HG03039 (cell line): ENCODE measurements at regions not wholly inside any gene's neighbourhood (a gene's known extent, or its start where the extent isn't known, plus 50 kb on each side); places are given as distances from the start of the nearest gene placed in this dataset.

ENCODE experiments used
- ATAC-seq: cut with Tn5 transposase; IDR thresholded peaks from one replicate; pipeline ENCODE4 v1.9.1; 2021; ENCODE audit warnings: mild to moderate bottlenecking, moderate library complexity; ENCODE audit not compliant: unreplicated experiment

DNA sequence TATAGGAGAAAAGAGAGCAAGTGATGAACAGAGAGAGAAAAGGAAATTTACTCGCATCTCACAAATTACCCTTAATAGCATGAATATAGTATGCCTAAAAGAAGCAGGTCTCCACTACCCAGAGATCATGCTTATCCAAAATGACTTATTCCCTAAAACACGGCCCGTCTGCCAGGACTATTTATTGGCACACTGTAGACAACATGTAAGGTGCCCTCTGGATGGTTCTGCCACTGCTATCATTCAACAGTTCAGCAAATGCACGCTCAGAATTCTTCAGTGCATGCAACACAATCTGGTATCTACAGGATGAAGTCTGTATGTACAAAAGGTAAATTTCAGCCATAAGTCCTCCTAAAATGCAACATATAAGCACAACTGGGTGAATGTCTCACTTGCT is 465.8 kb downstream of the SHQ1 start:
- ATAC-seq, result no peak

DNA sequence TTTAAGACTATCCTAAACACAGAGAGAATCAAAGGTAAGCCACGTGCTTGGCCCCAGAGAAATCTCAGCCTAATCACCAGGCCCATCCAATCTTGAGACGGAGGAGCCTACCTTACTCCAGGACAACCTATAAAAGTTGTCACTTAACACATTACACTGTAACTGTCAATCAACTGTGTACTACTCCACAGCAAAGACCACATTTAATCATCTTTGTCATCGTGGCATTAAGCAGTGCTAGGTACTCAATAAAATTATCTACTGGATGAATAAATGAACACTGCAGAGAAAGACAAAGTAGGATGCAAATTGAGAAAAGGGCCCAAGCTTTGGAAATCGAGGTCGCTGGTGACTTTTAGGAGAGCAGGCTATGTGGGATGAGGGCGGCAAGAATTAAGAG is 466.7 kb downstream of the SHQ1 start:
- no peak for ATAC-seq

DNA sequence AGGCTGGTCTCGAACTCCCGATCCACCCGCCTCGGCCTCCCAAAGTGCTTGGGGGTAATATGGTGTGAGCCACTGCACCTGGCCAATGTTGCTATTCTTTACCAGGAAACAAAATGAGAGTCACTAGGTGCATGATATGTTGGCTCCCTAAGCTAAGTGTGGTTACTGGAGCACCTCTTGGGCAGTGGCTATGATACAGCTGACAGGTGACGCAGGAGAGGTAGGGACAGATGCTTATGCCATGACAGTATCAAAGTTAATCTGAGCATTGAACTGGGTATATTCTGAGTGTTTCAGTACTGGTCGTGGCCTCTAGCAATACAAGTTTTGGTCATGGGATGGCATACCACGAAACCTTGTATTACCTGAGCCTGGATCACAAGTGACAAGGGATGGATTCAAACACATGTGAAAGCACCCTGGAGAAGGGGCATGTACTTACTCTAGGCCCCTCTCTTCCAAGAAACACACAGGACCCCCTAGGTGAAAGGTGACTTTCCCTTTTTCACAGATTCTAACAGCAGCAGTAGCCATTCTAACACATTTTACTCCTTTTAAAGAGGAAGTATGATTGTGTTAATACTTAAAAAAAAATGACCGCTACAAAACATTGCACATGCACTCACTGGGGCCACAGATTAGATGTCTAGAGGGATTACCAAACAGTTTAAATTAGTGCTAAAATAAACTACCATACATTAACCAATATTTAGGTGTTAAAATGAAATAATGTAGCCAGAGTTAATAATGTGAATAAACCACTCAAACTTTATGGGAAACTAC is 467.3 kb downstream of the SHQ1 start:
- no peak for ATAC-seq

DNA sequence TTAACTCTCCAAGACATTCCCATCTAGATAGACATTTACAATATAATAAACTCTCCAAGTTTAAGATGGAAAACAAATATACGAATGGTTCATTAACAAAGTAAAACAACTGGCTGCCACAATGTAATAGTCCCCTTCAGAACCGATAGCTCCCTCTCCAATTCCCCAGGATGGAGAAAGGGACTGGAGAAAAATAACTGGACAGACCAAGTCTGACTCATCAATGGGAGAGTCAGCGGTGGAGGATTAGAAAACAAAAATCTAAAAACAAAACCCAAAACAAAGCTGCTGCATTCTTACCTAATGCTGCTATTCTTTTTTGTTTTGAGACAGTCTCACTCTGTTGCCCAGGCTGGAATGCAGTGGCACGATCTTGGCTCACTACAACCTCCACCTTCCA is 468.1 kb downstream of the SHQ1 start:
- no peak for ATAC-seq

DNA sequence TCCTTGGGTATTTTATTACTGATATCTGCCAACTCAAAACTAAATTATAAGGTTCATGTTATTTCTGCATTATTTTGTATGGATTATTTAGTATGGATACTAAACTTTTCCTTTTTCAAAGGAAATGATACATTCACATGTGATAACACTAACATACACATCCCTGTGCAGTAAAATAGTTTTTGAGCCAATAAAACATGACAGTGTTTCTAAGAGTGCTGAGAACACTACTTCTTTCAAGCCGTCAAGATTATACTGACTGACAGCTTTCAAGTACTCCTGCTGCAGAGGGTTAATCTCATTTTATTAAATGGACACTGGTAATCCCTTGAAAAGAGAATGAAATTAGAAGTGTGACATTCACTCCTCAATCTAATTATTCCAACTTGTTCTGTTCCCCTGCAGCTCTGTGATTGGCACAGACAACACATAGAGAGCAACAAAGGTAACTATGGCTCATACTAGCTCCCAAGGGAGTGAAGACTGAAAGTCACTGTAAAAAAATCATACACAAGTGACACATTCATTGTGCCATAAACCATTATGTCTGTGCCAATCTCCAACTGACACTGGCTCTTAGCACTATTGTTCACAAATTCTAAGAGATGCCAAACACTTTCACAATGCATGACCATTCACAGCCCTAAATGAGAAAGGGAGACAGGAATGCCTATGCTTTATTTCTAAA is 468.6 kb downstream of the SHQ1 start:
- ATAC-seq, result no peak

DNA sequence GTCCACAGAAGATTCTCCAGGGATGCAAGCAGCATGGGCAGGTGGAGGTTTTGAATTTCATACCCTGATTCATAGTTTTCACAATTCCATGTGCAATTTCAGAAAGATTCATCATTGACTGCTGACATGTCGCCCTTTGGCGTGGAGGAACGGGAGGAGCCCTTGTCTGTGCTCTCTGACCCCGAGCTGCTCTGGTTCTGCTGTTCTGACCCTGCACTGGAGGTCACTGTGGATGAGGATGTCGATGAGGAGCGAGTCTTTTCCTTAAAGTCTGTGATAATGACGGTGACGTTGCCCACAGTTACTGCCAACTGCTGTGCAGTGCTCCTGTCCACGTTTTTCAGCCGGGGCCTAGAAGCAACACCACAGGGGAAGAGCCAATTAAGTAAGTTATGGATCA is 470.0 kb downstream of the SHQ1 start:
- ATAC-seq, result no peak

DNA sequence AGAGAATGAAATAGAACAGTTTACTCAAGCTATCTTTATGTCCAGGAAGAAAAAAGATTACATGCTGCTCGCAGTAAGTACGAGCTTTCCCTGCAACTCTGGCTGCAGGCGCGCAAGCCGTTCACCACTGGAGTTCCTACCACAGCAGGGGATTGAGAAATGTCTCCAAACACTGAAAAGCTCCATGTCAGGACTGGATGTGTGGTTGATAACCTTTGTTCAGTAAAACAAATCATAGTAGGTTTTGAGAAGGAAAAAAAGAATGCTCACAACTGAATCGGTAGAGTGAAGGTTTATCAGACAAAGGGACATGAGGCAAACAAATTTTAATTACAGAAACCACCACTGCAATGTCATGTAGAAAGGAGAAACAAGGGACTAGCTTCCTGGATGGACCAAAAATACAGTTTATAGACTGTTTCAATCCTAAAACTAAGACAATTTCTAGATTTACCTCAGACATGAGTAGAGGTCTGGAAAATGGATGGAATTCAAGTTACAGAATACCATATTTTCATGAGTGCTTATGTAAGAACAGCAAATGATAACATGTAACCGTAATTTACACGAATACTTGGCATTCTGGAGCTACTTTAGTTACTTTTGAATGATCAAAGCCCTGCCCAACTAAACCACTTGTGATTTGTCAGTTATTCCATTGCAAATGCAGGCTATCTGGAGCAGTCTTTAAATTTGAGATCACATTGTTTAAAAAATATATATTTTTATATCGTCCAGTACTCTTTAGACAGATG is 471.1 kb downstream of the SHQ1 start:
- ATAC-seq, result no peak

DNA sequence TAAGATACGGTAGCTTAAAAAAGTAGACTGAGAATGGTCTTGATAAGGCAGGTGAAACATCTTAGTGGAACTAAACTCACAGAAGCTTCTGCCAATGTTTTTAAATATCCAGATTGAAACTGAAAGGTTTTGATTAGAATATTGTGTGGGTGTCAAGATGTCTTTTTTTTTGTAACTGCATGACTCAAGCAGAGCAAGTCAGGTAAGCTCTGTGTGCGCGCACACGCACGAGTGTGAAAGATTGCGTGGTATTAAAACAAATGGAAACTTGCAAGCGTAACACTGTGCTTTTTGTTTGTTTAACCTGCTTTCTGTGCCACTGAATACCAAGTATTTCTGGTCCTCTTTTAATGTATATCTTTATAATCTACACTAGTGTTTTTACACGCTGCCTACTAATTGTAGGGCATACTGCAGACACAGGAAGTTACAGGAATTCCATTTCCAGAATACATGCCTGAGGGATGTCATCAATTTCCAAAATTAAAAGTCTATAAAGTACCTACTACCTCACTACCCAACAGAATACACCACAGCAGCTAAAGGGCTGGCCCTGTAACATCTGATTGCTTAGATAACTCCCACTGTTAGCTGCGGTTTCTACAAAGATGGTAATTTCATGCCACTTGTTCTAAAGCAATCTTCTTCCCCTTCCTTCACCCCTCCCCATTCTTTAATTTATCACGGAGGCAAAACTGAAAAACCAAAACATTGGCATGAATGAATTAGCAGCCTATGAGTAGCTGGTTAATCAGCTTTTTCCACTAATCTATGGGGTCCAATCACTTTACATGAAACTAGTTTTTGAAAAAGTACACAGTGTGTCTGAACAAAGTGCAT is 472.8 kb downstream of the SHQ1 start:
- ATAC-seq, result no peak

DNA sequence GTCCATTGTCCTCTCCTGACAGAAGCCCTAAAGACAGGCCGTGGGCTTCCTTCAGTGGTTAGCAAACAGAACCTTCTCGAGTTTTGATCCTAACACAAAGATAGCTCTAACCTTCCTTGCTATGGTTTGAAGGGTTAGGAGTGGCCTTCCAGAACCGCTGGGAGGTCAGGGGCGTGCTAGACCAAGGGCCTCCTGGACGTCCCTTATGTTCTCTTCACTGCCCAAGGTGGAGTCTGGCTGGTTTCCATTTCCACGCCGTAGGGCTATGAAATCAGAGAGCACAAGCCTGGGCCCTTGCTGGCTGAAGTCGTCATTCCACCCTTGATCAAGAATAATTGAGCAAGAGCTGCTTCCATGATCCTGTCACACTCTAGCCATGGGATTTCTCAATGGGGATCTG is 475.1 kb downstream of the SHQ1 start:
- no peak for ATAC-seq

DNA sequence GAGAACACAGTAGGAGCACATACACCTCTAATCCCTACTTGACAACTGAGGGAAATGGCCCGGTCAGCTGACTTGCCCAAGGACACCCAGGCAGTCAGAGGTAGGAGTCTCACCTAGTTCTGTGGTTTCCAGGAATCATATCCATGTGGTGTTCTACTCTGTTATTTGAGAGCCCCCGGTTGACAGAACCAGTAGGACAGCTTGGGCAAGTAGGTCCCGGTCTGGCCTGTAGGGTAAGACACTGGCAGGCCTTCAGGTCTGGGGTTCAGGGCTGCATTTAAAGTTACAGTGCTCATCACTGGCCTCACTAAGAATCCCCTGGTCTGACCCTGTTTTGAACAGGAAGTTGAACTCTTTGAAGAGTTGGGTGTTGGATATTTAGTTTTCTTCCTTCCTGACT is 476.1 kb downstream of the SHQ1 start:
- ATAC-seq, result no peak

DNA sequence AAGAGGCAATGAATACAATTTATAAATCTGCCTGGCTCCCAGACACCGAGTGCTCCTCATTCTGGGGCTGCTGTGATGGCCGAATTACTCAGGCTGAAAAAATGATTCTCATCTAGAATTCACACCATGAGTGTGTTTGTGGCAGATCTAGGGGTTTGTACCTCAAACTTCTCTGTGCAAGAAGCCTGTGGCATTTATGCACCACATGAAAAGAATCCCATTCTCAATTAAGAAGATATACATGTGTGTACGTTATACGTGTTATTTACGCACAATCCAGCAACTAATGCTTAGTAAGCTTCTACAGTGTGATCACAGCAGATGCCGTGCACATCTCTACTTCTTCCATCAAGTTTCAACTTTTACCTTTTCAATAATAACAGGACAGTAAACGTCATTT is 476.8 kb downstream of the SHQ1 start:
- no peak for ATAC-seq

DNA sequence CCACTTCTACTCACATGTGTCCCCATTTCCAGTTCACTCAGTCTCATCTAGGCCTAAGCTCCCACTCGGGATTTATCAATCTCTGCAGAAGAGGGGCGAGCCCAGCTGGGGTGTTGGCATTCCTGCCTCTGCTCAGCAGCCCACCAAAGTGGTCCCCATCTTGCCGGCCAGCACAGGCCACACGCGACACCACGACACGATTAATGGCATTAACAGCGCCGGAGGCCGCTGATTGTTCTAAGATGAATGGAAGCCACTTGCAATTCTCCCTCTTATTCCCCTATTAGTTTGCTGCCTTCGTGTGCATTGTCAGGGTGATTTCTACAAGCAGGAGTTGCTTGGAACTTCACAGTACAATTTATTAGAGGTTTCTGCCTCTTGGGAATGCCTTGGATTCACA is 477.3 kb downstream of the SHQ1 start:
- no peak for ATAC-seq

DNA sequence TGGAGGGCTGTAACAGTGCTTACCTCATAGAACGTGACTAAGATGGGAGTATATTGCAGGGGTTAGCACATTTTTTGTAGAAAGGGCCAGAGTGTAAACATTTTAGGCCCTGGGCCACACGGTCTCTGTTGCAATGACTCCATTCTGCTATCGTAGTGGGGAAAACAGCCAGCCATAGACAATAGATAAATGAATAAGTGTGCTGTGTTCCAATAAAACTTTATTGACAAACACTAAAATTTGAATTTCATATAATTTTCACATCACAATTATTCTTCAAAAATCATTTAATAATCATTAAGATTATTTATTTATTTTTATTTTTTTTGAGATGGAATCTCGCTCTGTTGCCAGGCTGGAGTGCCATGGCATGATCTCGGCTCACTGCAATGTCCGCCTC is 478.6 kb downstream of the SHQ1 start:
- ATAC-seq, result no peak

DNA sequence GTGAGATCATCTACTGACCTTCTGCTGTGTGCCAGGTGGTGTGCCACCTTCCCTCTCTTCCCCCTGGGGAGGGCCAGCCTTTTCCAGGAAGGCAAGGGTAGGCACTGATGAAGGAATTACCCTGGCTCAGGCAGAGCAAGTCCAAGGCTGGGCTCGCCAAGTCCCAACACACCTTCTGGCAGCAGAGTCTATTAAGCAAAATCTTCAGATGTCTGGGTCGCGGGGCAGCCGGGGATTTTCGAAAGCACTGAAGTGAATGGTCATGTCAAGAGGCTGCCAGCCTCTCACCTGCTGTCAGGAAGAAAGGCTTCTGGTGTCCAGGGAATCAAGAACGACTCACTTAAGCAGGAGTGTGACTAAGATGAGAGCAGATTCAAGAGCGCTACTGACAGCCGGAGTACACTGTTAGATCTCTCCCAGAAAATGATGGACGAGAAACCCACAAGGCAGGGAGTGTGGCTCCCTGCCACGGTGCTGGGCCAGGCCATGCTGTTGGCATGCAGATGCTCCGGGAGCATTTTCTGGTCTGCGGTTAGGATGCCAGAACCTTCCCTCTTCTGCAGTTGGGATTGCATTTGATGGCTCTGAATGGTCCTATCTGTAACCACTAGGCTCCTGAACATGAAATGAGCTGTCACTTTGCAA is 479.8 kb downstream of the SHQ1 start:
- no peak for ATAC-seq

DNA sequence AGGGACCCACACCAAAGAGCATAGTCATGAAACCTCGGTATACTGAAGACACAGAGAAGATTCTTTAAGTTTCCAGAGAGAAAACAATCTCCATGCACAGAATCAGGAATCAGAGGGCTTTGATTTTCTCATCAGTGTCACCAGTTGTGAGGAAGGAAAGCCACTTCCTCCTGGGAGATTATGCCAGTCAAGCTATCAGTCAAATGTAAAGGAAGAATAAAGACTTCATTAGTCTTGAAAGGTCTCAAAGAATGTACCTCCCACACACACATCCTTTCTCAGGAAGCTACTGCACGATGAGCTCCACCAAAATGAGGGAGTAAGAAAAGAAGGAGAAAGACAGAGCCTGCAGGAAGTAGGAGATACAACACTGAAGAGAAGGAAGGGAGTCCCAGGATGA is 486.3 kb downstream of the SHQ1 start:
- no peak for ATAC-seq

DNA sequence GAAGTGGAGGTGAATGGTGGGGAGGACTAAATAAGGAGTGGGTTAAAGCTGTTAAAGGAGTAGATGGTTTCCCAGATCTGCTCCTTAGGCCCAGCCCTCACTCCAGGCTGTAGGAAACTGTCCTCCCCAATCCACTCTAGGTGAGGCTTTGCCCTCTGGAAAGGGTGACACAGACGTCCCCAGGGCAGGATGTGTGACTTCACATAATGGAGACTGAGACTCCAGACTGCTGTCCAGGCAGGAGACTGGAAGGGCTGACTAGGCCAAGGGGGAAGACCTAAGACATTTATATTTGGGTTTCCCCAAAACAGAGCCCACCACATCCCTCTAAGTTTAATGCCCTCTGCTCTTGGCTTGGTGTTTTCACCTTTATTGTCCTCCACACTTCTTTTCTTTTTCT is 488.5 kb downstream of the SHQ1 start:
- ATAC-seq, result no peak

DNA sequence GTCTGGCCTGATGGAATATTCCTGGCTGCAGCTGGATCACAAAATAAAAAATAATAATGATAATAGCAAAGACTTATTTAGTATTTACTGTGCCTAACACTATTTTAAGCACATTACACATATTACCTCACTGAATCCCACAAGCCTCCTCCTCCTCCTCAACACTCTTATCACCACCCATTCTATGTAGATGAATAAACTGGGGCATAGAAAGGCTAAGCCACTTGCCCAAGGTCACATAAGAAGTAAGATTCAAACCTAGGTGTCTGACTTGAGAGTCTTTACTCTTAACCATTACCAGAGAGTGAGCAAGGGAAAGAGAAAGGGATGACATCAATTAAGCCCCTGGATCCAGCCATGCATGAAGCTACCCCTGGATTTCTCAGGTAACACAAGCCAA is 493.1 kb downstream of the SHQ1 start:
- no peak for ATAC-seq

DNA sequence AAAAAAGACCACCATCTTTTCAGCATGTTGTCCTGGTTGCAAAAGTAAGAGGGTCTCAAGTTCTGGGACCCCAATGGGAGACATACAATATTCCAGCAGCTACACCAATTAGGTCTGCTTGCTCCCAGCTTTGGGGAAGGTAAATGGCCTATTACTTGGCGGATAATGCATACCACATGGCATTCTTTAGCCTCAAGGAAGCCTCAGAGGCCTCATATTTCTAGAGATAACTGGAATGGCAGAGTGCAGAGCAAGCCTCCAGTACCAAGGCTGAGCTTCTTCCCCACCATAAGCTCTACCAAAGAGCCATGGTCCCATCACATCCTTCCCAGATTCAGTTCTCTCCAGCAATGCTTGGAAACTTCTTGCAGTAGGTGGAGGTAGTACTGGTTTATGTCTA is 493.8 kb downstream of the SHQ1 start:
- ATAC-seq, result no peak

DNA sequence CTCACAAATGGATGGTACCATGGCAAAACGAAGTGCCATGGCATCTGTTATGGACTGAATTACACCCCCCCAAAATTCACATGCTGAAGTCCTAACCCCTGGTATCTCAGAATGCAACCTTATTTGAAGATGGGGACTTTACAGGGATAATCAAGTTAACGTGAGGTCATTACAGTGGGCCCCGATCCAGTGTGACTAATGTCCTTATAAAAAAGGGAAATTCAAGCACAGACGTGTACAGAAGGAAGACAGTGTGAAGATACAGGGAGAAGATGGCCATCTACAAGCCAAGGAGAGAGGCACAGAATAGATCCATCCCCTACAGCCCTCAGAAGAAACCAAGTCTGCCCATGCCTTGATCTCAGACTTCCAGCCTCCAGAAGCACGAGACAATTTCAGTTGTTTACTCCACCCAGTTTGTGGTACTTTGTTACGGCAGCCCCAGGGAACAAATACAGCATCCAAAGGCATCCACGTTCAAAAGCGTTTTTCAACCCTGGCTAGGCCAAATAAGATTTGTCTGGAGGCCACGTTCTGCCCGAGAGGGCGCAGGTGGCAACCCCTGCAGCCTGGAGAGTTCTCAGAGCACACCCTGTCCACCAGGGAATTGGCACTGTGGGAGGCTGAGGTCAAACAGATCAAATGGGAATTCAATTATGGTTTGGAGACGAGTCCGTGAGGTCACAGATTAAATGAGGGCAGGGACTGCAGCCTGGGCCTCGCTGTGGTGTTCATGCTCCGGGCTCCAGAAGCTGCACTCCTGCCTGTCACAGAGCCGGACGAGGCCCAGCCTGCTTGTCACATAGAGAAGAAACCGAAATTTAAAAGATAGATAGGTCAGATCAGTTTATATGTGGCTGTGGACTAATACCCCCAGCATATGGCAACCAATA is 494.8 kb downstream of the SHQ1 start:
- no peak for ATAC-seq

DNA sequence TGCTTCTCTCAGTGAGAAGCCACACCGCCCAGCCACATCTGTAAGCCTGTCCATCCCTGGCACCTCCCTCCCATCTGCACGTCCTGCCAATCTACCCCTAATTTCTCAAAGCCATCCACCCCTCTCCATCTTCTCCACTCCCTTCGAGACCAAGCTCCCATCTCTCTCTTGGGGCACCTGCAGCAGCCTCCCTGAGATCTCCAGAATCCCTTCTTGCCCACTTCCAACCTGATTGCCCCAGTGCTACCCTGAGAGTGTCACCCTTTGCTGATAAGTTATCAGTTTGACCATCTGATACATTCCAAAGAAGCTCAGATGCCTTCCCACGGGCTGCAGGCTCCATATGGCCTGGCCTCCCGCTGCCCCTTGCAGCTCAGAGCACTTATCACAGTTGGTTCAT is 496.1 kb downstream of the SHQ1 start:
- ATAC-seq, result no peak
